C1 segment of cervical spinal cord (tissue), 14 donors: ENCODE measurements at regions not wholly inside any gene's neighbourhood (a gene's known extent, or its start where the extent isn't known, plus 50 kb on each side); places are given as distances from the start of the nearest gene placed in this dataset.

Experiments used
- DNase-seq, 14 donors: peaks; one replicate each; lab custom pipeline; 2025; lab: John Stamatoyannopoulos, UW

GRCh38 chr11:10619131-10619680 is 50.7 kb upstream of the LYVE1 start:
- no peak for DNase-seq

GRCh38 chr11:10618490-10618889 is 50.0 kb upstream of the LYVE1 start:
- no peak for DNase-seq
